Parathyroid adenoma (tissue), 2 donors: ENCODE measurements at regions not wholly inside any gene's neighbourhood (a gene's known extent, or its start where the extent isn't known, plus 50 kb on each side); places are given as distances from the start of the nearest gene placed in this dataset.

Experiments
- H2AFZ ChIP-seq: fragments of 300-600 bp; sonication (generic); one replicate; pipeline ENCODE4 v1.7.0; 2017; ENCODE audit warnings: antibody characterized with exemption, mild to moderate bottlenecking
- H3K27ac ChIP-seq: fragments of 300-600 bp; sonication (generic); one replicate; pipeline ENCODE4 v1.7.0; 2017
- H3K27me3 ChIP-seq: fragments of 300-600 bp; sonication (generic); one replicate; pipeline ENCODE4 v1.7.0; 2017; ENCODE audit warnings: low read length; ENCODE audit not compliant: control insufficient read depth, insufficient read depth
- H3K36me3 ChIP-seq: fragments of 300-600 bp; sonication (generic); one replicate; pipeline ENCODE4 v1.7.0; 2017; ENCODE audit warnings: low read length; ENCODE audit not compliant: control insufficient read depth, insufficient read depth
- H3K4me1 ChIP-seq: fragments of 300-600 bp; sonication (generic); one replicate; pipeline ENCODE4 v1.7.0; 2017; ENCODE audit warnings: control low read depth
- H3K4me2 ChIP-seq: fragments of 300-600 bp; sonication (generic); one replicate; pipeline ENCODE4 v1.7.0; 2017; ENCODE audit warnings: low read length
- H3K4me3 ChIP-seq: fragments of 300-600 bp; sonication (generic); one replicate; pipeline ENCODE4 v1.7.0; 2017; ENCODE audit warnings: low read depth, low read length
- H3K79me2 ChIP-seq: fragments of 300-600 bp; sonication (generic); one replicate; pipeline ENCODE4 v1.7.0; 2017; ENCODE audit warnings: control low read depth
- H3K9ac ChIP-seq: fragments of 300-600 bp; sonication (generic); one replicate; pipeline ENCODE4 v1.7.0; 2017; ENCODE audit warnings: mild to moderate bottlenecking
- H3K9me3 ChIP-seq: fragments of 300-600 bp; sonication (generic); one replicate; pipeline ENCODE4 v1.7.0; 2017; ENCODE audit warnings: low read length; ENCODE audit not compliant: control insufficient read depth
- CTCF ChIP-seq: fragments of 300-600 bp; sonication (generic); IDR thresholded peaks from one replicate; pipeline ENCODE4 v1.7.0; 2017; ENCODE audit warnings: antibody characterized with exemption, mild to moderate bottlenecking
- donor health status: primary hyperparathyroidism.

- H3K27ac ChIP-seq, result no peak overlapping the region
- no peaks in the 10 kb centered on the region for H3K27me3 ChIP-seq
- no peaks in the 10 kb centered on the region for H3K36me3 ChIP-seq
- H2AFZ ChIP-seq, result no peak overlapping the region
- TF ChIP-seq CTCF, result no peak
- H3K4me3 ChIP-seq, result no peak overlapping the region
- no peaks in the 10 kb centered on the region for H3K79me2 ChIP-seq
- H3K4me2 ChIP-seq, result no peak overlapping the region
- H3K9me3 ChIP-seq, result no peaks in the 10 kb centered on the region
- no peaks in the 10 kb centered on the region for H3K4me1 ChIP-seq
- no peak overlapping the region for H3K9ac ChIP-seq
Observed at GRCh38 chr13:40292108-40292507, 374.3 kb downstream of the FOXO1 start.

GRCh38 chr13:40292536-40292935 is 373.9 kb downstream of the FOXO1 start:
- H3K36me3 ChIP-seq, result no peaks in the 10 kb centered on the region
- no peak for TF ChIP-seq CTCF
- H3K79me2 ChIP-seq, result no peaks in the 10 kb centered on the region

GRCh38 chr13:40302351-40302750 is 364.1 kb downstream of the FOXO1 start:
- no peaks in the 10 kb centered on the region for H3K27me3 ChIP-seq
- H3K9ac ChIP-seq, result no peak overlapping the region
- H3K36me3 ChIP-seq, result no peaks in the 10 kb centered on the region
- no peaks in the 10 kb centered on the region for H3K4me1 ChIP-seq
- no peak overlapping the region for H3K27ac ChIP-seq
- H3K4me2 ChIP-seq, result no peak overlapping the region
- TF ChIP-seq CTCF, result no peak
- H3K79me2 ChIP-seq, result no peaks in the 10 kb centered on the region
- H2AFZ ChIP-seq, result no peak overlapping the region
- no peak overlapping the region for H3K4me3 ChIP-seq
- H3K9me3 ChIP-seq, result no peaks in the 10 kb centered on the region

More at GRCh38 chr13:40292536-40292935, 373.9 kb downstream of the FOXO1 start:
- H3K27me3 ChIP-seq, result no peaks in the 10 kb centered on the region
- H3K27ac ChIP-seq, result no peak overlapping the region
- no peaks in the 10 kb centered on the region for H3K9me3 ChIP-seq
- no peak overlapping the region for H3K9ac ChIP-seq
- no peaks in the 10 kb centered on the region for H3K4me1 ChIP-seq
- no peak overlapping the region for H3K4me3 ChIP-seq
- no peak overlapping the region for H2AFZ ChIP-seq
- H3K4me2 ChIP-seq, result no peak overlapping the region

GRCh38 chr13:40304391-40304790 is 362.1 kb downstream of the FOXO1 start:
- no peak overlapping the region for H3K27ac ChIP-seq
- H3K9ac ChIP-seq, result no peak overlapping the region
- no peak overlapping the region for H2AFZ ChIP-seq
- no peaks in the 10 kb centered on the region for H3K36me3 ChIP-seq
- H3K4me3 ChIP-seq, result no peak overlapping the region
- H3K79me2 ChIP-seq, result no peaks in the 10 kb centered on the region
- H3K4me1 ChIP-seq, result no peaks in the 10 kb centered on the region
- no peaks in the 10 kb centered on the region for H3K27me3 ChIP-seq
- no peak overlapping the region for H3K4me2 ChIP-seq
- no peak for TF ChIP-seq CTCF
- no peaks in the 10 kb centered on the region for H3K9me3 ChIP-seq

- no peak for TF ChIP-seq CTCF
- H3K9me3 ChIP-seq, result no peaks in the 10 kb centered on the region
- no peaks in the 10 kb centered on the region for H3K27me3 ChIP-seq
- no peaks in the 10 kb centered on the region for H3K4me1 ChIP-seq
- no peak overlapping the region for H2AFZ ChIP-seq
- no peaks in the 10 kb centered on the region for H3K36me3 ChIP-seq
- H3K27ac ChIP-seq, result no peak overlapping the region
- no peak overlapping the region for H3K4me2 ChIP-seq
- H3K9ac ChIP-seq, result no peak overlapping the region
- no peak overlapping the region for H3K4me3 ChIP-seq
- H3K79me2 ChIP-seq, result no peaks in the 10 kb centered on the region
Observed at GRCh38 chr13:40306817-40307216, 359.6 kb downstream of the FOXO1 start.
